HG02884 (cell line): ENCODE measurements at regions not wholly inside any gene's neighbourhood (a gene's known extent, or its start where the extent isn't known, plus 50 kb on each side); places are given as distances from the start of the nearest gene placed in this dataset.

Experiments used
- ATAC-seq: cut with Tn5 transposase; IDR thresholded peaks from one replicate; pipeline ENCODE4 v1.9.1; 2021; ENCODE audit warnings: mild to moderate bottlenecking, moderate library complexity; ENCODE audit not compliant: unreplicated experiment

DNA sequence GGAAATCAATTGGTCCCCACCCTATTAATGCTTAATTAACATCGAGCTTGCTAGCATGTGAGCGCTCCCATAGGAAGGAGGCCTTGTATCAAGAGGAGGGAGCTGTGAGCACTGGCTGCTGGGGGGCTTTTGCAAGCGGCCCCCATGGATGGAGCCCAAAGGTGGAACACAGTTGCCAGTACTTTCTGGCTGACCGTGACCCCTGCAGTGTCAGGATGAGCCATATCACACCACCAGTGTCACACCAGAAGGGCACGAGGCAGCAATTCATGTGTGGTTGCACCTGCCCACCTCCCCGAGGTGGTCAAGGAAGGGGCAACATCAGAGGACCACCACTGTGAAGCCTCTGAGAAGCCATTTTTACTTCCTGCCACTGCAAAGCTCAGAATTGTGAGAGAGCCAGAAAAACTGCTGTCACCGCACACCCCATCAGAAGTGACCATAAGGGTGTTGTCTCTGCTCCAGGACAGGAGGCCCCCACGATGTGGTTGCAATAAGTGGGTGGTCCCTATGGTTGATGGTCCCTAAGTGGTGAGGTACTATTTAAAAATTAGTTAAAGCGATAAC lies 99.8 kb upstream of the RAB6C start:
- ATAC-seq, result no peak

DNA sequence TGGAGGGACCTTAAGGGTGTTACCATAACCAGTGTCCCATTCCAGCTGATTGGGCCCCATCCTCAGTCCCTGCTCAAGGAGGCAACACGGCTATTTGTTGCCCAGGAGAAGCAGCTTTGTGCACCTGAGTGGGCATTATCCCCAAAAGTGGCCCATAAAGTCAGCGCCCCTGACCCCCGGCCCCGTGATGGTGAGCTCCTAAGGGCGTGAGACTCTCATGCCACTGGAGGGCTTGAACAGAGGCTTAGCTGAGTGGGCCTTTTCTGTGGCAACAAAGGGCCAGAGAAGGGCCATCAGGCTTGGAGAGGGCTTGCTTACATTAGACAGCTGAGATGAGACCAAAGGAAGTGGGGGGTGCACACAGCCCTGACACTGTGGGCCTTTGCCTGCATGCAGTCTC lies 99.2 kb upstream of the RAB6C start:
- ATAC-seq, result no peak

DNA sequence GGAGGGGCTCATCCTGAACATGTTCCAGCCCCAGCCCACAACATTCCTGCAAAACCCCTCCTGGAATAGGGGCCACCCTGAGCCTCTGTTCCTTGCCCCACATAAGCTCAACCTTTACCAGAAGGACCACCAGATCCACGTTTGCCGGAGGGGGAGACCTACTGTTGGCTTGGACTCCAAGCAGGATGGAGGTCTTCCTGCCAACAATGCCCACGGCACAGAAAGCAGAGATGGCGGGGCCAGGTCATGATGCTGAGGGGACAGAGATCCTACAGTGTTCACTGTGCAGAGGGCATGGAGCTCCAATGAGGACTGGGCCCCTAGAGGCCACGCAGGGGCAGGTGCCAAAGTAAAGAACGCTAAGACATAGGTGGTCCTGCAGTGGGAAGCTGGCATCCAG lies 98.5 kb upstream of the RAB6C start:
- no peak for ATAC-seq

DNA sequence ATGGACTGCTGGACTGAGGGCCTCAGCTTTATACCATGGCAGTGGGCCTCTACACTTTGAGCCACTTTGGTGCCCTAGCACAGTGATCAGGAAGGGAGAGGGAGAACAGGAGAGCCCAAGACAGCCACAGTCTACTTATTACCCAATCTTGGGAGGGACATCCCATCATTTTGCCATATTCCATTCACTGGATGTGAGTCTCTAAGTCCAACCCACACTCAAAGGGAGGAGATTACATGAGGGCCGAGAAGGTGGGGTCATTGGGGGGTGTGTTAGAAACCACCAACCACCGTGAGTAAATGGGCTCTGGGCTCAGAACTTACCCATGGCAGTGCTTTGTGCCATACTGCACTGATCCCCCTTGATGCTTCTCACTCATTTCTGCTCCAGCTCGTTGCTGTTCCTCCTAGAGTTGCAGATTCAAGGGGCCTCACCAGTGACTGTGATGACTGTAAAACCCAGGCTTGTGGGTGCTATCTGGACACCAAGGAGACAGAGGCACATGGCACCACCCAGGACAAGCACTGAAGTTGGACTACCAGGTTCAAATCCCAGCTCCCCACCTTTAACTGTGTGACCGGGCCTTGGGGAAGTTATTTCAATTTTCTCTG lies 97.6 kb upstream of the RAB6C start:
- ATAC-seq, result no peak

DNA sequence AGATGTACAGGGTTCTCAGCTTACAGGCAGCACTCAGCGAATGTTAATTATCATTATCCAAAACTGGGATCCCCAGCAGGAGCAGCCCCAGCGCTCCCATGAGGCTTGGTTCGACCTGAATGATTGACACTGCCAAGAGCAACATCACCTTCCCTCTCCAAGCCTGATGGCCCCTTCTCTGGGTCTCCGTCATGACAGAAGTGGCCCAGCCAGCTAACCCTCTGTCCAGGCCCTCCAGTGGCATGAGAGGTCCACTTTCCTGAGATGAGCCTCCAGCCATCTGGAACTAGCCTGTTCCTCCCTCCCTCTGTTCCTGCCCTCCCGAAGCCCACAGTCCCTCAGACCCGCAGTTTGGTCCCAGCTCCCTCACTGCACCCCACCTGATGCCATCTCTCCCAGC lies 97.0 kb upstream of the RAB6C start:
- ATAC-seq, result no peak

DNA sequence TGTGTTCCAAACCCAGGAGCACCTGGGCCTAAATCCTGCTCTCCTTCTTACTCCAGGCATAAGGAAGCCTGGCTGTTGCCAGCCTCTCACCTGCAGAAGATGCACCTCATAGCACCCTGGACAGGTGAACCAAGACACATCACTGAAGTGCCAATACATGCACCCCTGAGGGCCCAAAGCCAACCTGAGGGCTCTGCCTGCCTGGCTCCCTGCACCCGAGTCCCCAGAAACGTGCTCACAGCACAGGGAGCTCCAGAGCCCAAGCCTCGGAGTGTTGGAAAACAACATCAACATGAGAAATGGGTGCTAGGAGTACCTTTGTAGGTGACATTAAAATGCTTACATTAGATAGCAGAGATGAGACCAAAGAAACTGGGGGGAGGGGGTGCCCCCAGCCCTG lies 96.3 kb upstream of the RAB6C start:
- no peak for ATAC-seq

DNA sequence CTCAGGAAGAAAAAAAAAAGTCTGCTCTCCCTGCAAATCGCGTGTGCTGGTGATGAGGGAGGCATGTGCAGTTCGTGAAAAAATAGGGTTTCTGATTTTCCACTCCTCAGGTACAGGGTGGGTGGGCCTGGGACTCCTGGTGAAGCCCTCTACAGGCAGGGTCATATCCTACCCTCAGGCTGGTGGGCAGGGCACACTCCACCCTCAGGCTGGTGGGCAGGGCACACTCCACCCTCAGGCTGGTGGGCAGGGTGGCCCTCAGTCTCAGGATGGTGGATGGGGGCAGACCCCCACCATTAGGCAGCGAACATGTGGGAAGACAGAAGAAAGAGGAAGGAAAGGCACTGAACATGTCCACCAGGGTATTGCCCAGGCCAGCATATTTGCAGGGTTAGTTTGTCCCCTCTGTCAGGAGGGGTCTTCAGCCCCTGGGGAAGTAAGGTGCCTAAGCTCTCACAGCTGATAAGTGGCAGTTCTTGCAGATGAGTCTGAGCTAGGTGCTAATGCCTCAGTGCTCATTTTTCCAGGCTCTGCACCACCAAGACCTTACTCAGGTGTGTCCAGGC lies 95.2 kb upstream of the RAB6C start:
- ATAC-seq, result no peak

DNA sequence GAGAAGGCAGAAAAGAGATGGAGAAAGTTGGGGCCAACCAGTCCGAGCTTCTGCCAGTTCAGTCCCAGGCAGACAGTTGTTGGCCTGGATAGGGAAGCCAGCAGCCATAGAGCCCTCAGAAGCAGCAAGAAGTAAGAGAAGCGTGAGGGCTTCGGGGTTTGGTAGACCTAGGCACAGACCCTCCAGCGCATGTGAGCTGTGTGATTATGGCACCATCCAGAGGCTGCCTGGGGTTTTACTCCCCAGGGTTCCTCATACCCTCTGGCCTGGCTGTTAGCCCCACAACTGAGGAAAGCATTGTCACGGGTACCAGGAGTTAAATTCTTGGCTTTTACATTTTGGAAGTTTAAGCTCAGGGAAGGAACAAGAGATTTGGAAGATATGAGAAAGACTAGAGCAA lies 93.7 kb upstream of the RAB6C start:
- ATAC-seq, result no peak

DNA sequence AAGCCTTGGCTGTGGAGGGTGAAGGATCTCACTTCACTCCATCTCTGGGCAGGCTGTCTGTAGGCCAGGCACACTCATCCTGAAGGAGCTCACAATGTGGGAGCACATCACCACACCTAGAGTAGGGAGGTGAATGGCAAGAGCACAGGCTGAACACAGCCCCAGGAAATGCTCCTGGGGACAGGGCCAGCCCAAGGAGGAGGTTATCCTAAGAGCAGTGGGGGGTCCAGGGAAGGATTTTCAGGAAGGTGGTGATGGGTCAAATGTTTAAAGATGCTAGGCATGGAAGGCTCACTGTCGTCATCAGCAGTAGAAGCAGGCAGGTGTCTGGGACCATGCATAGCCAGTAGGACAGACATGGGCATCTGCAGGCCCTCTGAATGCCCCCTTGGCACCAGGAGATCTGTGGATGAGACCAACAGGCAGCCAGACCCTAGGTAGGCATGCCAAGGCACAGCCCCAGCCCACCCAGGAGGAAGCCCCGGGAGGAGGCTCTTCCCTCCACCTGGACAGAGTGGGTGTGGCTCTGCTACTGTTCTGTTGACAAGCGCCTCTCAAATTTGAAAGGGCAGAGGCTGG lies 91.7 kb upstream of the RAB6C start:
- ATAC-seq, result no peak

DNA sequence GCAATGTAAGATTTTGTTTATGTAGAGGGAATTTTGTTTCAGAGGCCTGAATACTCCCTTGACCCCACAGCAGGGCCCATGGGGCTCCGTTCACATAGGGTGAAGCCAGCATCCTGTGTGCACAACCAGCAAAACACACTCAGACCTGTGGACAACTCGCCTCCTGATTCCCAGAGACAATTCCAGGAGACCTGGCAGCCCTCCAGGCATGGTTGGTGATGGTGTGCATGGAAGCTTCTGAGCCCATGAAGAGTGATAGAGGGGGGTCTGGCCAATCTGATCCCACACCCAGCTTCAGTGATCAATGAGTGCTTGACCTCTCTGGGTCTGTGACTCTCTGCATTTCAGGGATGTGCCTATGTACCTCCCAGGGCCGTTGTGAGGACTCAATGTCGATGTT lies 91.0 kb upstream of the RAB6C start:
- ATAC-seq, result no peak

DNA sequence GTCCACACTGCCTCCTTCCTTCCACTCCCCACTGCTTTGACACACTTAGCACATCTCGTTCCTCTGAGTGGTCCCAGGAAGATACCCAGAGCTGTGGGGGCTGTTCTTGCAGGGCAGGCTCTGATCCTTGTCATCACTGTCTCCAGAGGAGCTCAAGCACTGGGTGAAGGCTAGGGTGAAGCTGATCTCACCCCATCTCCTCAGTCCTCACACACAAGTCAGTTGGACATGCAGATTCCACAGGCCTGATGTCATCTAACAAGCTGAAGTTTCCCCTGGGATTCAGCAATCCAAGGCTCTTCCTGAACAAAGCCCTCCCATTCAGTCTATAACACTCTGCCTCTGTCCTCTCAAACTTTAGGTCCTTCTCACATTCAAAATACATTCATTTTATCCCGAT lies 90.6 kb upstream of the RAB6C start:
- ATAC-seq, result no peak

DNA sequence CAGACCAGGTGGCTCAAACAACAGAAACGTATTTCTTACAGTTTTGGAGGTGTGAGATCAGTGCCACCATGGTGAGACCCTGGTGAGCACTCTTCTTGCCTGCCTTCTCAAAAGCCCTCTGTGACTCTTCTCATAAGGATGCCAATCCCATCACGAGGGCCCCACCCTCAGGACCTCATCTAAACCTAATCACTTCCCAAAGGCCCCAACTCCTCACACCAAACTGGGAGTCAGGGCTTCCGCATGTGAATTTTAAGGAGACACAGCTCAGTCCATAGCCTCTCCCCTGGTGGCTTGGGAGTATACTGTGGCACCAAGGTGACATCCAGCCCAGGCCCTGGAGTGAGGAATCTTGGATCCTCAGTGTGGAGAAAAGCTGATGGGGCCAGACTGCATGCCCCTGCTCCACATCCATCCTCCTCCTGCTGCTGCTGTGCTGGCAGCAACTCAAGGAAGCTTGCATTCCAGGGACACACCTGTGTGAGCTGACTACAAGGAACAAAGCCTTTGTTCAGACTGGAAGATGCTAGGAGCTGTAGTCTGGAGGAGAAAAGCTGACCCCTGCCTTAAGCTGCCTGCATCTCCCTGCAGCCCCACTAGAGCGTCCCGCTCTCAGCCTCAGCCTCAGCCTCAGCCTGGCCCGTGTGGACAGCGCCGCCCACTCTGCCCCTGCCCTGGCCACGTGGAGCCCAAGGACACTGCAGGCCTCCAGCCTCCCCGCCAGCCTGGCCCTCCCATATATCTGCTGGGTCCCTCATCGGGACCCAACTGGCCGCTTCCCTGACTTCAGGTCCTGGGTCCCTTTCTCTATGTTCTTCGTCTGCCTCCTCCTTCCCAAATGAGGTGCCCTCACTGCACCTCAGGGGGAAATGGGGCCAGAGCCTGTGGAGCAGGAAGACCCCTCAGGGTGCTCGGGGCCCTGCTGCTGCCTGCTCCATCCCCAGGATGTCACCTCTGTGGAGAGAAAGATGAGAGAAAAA lies 87.8 kb upstream of the RAB6C start:
- ATAC-seq, result no peak

DNA sequence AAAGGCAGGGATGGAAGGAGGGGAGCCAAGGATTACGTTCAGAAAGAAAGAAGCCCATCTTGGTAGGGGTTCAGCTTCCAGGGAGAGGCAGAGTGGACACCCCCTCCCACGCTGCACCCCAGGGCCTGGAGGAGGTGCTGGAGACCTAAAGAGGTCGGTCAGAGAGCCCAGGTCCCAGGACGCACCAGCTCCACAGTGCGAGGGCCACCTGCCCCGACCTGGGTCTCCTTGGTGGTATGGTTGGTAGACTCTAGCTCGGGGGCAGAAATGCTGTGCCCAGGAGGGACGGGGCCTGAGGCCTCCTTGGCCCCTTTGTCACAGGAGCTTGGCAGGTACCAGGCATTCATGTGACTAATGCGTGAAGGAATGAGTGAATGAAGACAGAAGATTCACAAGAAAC lies 87.1 kb upstream of the RAB6C start:
- ATAC-seq, result no peak

DNA sequence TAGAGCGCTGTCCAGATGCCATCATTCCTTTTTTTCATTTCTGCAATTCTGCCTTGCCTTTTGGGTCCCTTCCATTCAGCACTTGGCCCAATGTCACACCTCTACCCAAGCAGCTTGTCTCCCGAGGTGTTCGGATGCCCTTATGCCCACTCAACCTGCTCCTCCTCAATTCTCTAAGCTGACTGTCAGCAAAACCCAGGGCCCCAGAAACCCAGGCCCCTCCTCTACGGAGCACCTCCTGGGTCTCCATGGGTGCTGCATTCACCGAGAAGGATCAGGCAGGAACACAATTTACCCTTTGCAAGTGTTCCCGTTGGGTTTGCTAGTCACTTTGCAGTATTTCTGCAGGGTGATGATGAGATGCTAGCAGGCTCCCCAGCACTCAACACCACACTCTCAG lies 86.7 kb upstream of the RAB6C start:
- ATAC-seq, result no peak

DNA sequence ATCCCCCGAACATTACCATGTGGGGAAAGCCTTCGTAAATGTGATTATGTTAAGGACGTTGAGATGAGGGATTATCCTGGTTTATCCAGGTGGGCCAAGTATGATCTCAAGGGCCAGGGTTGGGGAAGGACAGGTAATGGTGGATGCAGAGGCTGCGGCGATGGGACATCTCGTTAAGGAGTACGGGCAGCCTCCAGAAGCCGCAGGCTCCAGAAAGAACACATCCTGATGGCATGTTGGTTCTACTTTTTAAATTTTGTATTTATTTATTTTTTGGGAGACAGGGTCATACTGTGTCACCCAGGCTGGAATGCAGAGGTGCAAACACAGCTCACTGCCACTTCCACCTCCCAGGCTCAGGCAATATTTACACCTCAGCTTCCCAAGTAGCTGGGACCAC lies 86.2 kb upstream of the RAB6C start:
- no peak for ATAC-seq

DNA sequence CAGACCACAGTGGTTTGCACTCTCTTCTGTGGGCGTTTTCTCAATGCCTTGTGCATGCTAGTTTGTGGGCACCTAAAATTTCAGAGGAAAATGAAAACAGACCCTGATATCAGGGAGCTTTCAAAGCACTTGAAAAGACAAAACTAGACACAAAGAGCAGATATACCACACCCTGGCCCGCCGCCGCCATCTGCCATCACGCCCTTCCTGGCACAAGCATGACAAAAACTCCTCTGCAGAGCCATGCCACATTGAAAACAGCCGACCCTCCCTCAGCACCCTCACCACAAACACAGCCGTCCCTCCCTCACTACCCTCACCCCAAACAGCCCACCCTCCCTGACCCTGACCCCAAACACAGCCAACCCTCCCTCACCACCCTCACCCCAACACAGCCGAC lies 84.8 kb upstream of the RAB6C start:
- ATAC-seq, result no peak

DNA sequence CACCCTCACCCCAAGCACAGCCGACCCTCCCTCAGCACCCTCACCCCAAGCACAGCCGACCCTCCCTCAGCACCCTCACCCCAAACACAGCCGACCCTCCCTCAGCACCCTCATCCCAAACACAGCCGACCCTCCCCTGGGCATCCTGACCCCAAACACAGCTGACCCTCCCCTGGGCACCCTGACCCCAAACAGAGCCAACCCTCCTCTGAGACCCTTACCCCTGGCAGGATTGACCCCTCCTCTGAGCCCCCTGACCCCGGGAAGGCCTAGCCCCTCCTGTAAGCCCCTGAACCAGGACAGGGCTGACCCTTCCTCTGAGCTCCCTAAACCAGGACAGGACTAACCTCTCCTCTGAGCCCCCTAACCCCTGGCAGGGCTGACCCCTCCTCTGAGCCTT lies 84.4 kb upstream of the RAB6C start:
- no peak for ATAC-seq

DNA sequence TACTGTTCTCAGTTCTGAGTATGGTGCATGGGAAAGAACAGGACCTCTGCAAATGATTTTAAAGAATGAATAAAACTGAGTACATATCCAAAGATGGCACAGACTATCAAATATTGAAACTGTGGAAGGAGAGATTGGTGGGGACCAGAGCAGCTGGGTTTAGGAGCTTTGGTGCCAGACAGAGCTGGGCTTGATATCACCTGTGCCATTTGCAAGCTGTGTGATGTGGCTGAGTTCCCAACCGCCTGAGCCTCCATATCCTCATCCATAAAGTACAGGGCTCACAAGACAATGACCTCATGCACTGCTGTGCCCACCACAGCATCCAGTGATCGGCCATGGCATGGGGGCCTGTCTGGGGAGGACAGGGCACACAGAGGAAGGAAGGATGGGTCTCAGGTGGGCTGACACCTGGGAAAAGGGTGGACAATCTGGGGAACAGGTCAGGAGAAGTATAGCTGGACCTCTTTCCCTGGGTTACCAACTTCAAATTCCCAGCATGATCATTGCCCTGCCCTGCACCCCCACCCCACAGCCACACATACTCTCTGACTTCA lies 83.9 kb upstream of the RAB6C start:
- no peak for ATAC-seq

DNA sequence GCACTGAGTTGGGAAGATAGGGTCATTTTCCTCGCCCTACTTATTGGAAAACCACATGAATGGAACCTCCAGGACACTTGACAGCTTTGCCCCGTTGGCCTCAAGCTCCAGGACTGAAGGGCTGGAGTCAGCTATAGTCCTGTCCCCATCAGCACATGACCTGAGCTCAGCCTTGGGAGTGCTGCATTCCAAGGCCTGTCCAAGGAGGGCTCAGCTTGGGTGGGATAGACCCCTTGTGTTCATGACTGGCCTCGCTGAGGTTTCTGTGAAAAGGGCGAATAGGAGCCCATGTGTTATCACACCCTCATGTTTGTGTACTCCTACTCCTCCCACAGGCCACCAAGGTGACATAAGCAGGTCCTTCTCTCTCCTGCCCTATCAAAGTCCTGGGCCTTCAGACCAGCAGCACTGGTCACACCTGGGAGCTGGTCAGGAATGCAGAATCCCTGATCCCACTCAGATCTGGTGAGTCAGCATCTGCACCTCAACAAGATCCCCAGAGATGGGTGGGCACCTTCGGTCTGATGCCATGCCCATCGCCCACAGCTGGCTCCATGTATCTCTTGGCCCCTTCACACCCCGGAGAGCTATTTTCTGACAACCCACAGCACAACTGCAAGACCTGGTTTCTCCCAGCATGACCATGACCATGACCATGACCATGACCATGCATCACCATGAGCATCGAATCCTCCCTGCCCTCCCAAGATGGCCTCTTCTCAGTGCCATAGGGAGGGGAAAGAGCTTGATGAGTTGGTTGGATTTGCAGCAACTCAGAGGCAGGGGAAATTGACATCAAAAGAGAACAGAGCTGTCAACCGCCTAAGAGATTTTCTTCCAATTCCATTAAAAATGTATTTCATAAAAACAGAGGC lies 83.0 kb upstream of the RAB6C start:
- ATAC-seq, result no peak

DNA sequence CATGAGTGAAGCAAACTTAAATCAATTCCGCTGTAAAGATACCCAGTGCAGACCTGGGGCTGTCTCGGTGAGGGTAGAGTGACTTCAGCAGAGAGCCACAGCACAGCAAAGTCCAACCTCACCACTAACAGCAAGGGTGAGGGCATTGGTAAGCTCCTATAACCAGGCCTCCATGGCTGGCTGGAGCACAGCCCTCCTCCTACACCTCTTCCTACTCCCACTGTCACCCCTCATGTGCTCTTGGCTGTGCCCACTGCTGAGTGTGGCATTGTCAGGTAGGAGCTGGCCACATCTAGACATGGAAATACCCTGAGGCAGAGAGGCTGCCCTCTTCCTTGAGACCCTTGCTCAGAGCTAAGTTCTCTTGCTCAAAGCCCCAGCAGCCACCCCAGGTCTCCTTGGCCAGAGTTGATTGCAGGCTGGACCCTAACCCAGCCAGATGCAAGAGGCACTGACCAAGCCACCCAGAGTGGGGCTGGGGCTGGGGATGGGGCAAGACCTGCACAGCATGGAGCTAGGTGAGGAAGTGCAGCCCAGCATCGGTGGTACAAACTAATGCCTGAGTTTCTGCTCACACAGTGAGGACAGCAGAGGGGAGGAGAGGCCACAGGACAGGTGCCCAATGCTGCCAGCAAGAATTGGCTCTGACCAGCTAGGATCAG lies 77.6 kb upstream of the RAB6C start:
- no peak for ATAC-seq
